ENCODE measurements at regions not wholly inside any gene's neighbourhood (a gene's known extent, or its start where the extent isn't known, plus 50 kb on each side); places are given as distances from the start of the nearest gene placed in this dataset.

- DNase-seq (ENCODE audit: low read depth) = no peak
Measured at GRCh38 chr2:108067820-108068405, 81.6 kb downstream of the SLC5A7 start.

GRCh38 chr2:108069515-108070310 is 83.4 kb downstream of the SLC5A7 start:
- no peak for DNase-seq (ENCODE audit: low read depth)

- no peak for DNase-seq (ENCODE audit: low read depth)
Measured at GRCh38 chr2:108073415-108074072, 87.2 kb downstream of the SLC5A7 start.

GRCh38 chr2:108074150-108074549 is 87.8 kb downstream of the SLC5A7 start:
- no peak for DNase-seq (ENCODE audit: low read depth)

- no peak for DNase-seq (ENCODE audit: low read depth)
Measured at GRCh38 chr2:108074946-108075345, 88.6 kb downstream of the SLC5A7 start.

GRCh38 chr2:108076527-108076926 is 90.2 kb downstream of the SLC5A7 start:
- DNase-seq (ENCODE audit: low read depth) = no peak

- DNase-seq (ENCODE audit: low read depth) = no peak
Measured at GRCh38 chr2:108079736-108080135, 93.4 kb downstream of the SLC5A7 start.

GRCh38 chr2:108080177-108080576 is 93.9 kb downstream of the SLC5A7 start:
- DNase-seq (ENCODE audit: low read depth) = no peak

- DNase-seq (ENCODE audit: low read depth) = no peak
Measured at GRCh38 chr2:108082978-108083377, 96.7 kb downstream of the SLC5A7 start.

GRCh38 chr2:108084311-108084710 is 98.0 kb downstream of the SLC5A7 start:
- no peak for DNase-seq (ENCODE audit: low read depth)

- DNase-seq (ENCODE audit: low read depth) = no peak
Measured at GRCh38 chr2:108092886-108093285, 106.6 kb downstream of the SLC5A7 start.

GRCh38 chr2:108101481-108101880 is 115.2 kb downstream of the SLC5A7 start:
- no peak for DNase-seq (ENCODE audit: low read depth)

GRCh38 chr2:108106731-108107130 is 120.4 kb downstream of the SLC5A7 start:
- DNase-seq (ENCODE audit: low read depth) = no peak

- DNase-seq (ENCODE audit: low read depth) = no peak
Measured at GRCh38 chr2:108111936-108112335, 125.6 kb downstream of the SLC5A7 start.

- no peak for DNase-seq (ENCODE audit: low read depth)
Measured at GRCh38 chr2:108115868-108116267, 123.9 kb upstream of the SULT1C3 start.

- no peak for DNase-seq (ENCODE audit: low read depth)
Measured at GRCh38 chr2:108118996-108119395, 120.8 kb upstream of the SULT1C3 start.

GRCh38 chr2:108119492-108119891 is 120.3 kb upstream of the SULT1C3 start:
- no peak for DNase-seq (ENCODE audit: low read depth)

- DNase-seq (ENCODE audit: low read depth) = peak; percentile 56
Measured at GRCh38 chr2:108124736-108125495, 114.9 kb upstream of the SULT1C3 start.

GRCh38 chr2:108125581-108125980 is 114.2 kb upstream of the SULT1C3 start:
- no peak for DNase-seq (ENCODE audit: low read depth)

- DNase-seq (ENCODE audit: low read depth) = no peak
Measured at GRCh38 chr2:108128249-108128648, 111.5 kb upstream of the SULT1C3 start.

GRCh38 chr2:108129636-108130035 is 110.1 kb upstream of the SULT1C3 start:
- DNase-seq (ENCODE audit: low read depth) = no peak

- DNase-seq (ENCODE audit: low read depth) = no peak
Measured at GRCh38 chr2:108133457-108133856, 106.3 kb upstream of the SULT1C3 start.

Data from iris pigment epithelial cell (primary cell).